ENCODE measurements at regions not wholly inside any gene's neighbourhood (a gene's known extent, or its start where the extent isn't known, plus 50 kb on each side); places are given as distances from the start of the nearest gene placed in this dataset.

DNA sequence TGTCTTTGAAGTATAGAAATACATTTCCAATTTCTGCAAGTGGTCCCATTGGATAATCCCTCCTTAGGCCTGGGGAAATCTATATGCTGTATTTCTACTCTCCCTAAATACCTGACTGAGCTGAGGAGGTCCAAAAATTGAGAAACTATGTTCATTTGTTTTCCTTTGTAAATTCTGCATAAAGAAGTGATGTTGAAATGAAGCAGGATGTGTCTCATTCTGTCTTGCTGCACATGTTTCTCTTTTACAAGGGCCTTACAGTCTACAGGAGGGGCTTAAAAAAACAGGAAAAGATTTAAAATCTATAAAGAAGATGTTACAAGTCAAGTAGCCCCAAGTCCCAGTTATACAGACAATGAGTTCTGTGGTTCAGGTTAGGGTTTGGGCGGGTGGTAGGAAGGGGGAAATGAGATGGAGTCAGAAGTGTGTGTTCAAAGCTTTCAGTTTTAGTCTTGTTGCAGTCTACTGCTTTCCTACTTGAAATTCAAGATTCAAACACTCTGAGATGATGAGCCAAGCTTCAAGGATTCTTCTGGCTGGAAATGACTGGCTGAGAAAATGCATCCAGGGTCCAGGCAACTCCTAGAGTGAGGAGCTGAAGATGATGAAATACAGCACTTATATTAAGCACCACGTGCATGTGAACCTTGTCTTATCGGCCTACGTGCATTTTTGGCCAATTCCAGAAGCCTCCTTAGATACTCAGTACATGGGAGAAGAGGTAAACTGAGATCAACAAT, 146.3 kb upstream of the CELF4 start:
- no peak for DNase-seq (ENCODE audit: low spot score)

DNA sequence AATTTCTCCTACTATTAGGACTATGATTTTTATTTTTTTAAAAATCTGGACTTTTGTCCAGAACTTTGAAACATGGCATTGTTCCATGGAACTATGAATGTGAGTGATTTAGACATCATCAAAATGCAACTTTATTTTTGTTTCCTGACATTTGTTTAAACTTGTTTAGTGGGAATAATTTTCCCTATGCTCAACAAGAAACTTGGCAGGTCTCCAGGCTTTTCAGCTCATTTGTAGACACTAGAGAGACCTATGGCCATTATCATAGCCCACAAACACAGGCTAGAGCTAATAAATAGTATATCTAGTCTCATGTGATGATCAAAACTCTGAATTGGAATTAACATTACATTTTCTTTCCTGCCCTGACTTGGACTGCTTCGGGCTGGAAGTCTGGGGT, 145.1 kb upstream of the CELF4 start:
- DNase-seq (ENCODE audit: low spot score): no peak

DNA sequence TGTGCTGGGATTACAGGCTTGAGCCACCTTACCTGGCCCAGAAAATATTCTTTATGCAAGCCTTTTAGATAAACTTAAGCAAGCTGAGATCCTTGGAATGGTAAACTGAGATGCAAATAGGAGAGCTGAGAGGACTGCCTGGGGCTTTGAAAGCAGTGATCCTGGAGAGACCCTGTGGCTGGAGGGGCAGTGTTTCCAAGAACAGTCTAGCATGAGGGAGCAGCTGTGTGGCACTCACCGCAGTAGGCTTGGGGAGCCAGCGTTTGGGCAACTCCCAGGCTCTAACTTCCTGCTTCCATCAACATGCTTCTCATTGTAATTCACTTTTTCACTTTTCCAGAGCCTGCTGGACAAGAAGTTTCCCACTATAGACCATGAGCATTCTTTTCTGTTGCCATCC, 144.1 kb upstream of the CELF4 start:
- DNase-seq (ENCODE audit: low spot score): no peak

DNA sequence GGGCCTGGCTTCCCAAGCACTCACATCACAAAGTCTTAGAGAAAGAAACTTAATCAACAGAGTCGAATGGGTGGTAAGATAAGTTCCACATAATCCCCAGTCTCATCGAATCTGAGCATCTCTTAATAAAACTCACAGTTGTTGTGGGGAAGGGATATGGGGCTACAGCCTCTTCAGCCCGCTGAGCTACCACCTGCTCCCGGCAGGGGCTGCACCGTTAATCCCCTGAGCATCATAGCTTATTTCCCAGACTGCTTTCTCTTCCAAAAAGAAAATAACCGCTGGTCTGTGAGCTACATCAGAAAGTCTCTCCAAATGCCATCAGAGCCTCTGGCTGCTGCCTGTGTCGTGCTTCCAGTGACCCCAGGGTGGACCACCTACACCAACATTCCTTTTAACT, 139.4 kb upstream of the CELF4 start:
- no peak for DNase-seq (ENCODE audit: low spot score)

DNA sequence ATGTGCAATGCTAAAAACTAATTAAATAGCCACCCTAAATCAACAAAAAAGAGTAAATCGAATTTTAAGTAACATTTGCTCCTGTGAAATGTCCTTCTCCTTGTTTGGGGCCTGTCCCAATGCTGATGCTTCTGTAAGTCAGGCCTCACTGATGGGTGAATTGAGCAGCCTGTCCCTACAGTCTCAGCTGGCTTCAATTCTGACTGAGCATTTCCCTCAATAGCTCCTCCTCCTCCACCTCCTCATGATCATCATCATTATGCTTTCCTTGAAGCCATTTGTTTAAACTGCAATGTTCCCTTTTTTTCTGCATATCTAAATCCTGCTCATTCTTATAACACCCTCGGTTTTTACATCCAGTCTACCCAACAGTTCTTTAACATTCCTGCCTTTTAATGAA, 137.2 kb upstream of the CELF4 start:
- DNase-seq (ENCODE audit: low spot score): no peak

DNA sequence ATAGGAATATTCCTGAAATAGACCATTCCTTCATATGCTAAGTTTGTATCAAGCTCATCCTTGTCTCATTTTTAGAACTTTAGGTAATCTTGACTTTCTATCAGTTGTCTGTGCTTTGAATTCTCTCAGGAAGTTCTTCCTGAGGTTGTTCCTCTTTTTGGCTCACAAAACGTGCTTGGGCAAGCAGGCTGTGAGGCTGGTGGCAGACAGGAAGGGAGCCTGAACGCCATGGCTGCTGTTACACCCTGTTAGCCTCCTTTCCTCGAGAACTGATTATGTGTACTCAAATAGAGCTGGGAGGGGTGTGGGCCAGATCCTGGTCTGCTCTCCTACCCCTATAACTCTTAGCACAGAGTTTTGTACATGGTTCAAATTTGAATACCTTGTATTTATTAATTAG, 136.4 kb upstream of the CELF4 start:
- DNase-seq (ENCODE audit: low spot score): no peak

DNA sequence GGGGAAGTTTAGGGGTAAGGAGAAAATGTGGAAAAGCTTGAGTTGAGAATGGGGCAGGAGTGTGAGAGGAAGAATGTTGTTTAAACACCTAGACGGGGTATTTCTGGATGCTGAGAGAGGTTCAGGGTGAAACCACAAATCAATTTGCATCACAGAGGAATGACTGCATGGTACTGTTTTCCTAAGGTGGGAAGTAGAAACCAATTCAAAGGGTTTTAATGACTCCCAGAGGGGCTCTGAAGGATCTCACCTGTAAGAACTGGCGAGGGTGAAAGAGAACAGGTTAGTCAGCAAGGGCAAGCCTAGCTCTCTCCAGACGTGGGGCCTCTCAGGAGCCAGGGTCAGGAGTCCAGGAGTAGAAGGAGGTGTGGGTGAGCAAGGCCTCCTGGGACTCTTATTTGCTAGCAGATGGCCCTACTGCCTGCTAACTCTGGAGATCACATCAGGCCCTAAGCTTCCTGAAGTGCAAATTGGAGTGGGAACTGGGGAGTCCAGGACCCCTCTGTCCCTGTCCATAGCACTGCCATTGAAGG, 133.0 kb upstream of the CELF4 start:
- no peak for DNase-seq (ENCODE audit: low spot score)

DNA sequence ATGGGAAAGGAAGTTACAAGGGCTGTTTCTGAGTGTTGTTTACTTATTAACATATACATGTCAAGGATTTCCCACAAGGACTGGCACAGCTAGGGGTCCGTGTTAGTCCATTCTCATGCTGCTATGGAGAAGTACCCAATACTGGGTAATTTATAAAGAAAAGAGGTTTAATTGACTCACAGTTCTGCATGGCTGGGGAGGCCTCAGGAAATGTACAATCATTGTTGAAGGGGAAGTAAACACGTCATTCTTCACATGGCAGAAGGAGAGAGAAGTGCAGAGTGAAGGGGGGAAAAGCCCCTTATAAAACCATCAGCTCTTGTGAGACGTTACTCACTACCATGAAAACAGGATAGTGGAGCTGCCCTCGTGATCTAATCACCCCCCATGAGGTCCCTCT, 128.9 kb upstream of the CELF4 start:
- DNase-seq (ENCODE audit: low spot score): no peak

DNA sequence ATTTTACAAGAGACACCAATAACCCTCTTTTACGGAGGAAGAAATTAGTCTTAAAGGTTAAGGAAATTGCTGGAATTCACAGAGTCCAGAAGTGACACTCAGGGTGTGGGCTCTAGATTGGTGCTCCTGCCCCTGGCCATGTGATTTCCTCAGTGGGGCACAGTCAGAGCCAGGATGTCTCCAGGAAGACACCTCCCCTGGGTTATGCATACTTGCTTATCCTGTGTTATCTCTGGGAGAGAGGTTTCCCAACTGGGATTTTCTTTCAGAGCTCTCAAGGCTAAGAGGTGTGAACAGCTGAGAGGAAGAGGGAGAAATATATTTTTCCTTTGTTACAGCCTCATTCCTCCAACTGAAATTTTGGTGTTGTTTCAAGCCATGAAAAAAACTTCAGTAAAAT, 125.6 kb upstream of the CELF4 start:
- DNase-seq (ENCODE audit: low spot score): no peak

DNA sequence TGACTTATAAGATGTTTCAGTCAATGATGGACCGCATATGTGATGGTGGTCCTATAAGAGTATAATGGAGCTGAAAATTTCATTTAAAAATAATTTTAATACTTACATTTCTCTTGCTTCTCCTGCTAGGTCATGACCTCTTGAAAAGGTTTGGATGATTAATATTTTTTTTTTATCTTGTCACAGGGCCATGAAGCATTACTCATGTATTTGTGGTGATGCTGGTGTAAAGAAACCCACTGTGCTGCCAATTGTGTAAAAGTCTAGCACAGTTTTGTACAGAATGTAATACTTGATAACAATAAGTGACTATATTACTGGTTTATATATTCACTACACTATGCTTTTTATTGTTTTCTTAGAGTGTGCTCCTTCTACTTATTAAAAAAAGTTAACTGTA, 124.2 kb upstream of the CELF4 start:
- no peak for DNase-seq (ENCODE audit: low spot score)

DNA sequence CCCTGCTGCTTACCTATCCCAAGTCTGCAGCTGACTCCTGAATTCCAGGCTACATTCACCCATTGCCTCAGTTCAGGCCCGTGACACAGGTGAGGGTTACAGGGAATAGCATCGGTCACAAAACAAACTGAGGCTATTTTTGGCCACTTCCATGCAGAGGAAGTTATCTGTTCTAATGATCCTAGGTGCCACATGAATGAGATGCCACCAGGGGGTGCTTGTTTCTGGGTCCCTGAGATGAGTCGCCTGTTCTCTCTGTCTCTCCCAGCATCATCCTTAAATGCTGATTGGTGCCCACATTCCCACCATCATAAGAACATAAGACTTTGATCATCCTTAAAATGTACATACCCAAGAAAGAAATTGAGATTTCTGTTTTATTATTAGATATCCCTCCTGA, 119.0 kb upstream of the CELF4 start:
- no peak for DNase-seq (ENCODE audit: low spot score)

DNA sequence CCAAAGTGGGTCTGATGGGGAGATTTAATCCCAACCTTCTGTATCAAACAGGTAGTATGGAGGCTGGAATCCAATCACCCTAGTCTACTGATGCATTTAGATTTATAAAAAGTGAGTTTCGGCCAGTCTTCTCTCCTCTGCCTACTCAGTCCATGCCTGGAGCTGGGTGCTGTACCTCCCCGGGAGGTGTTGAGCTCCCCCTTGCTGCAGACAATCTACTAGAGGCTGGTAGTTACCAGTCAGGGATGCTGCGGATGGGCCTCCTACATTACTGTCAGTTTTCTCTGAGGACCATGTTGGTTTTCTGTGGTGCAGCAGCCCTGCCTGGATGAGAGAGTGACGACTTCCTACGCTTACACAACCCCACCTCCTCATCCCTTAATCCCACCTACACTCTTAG, 118.6 kb upstream of the CELF4 start:
- DNase-seq (ENCODE audit: low spot score): no peak

DNA sequence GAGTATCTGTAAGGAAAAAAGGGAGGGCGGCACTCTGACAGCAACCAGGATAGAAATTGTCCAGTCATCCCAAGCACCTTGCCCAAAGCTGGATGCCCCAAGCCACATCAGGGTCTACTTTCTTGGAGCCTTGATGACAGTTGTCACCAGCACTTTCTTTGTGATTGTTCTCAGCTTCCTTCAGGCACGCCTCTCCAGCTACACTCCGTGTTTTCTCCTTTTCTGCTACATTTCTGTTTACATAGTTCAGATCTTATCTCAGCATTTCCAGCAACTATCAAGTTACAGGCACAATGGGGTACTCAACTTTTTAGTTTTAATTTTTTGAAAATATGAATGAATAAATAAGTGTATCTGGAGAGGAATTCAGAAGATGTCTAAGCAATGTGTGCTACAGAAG, 115.3 kb upstream of the CELF4 start:
- DNase-seq (ENCODE audit: low spot score): no peak

DNA sequence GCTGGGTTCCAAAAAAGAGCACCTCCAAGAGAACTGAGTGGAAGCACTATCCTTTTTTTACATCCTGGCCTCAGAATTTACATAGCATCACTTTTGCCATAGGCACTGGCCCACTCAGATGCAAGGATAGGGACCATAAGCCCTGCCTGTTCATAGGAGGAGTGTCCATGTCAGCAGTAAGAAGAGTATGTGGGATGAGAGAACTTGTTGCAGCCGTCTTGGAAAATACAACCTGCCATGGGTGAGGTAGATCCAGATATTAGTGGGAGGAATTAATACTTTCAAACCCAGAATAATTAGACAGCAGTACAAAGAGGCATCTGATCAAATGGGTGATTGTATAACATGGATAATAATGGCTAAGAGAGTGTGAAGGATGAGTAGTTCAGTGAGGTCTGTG, 110.7 kb upstream of the CELF4 start:
- DNase-seq (ENCODE audit: low spot score): no peak

DNA sequence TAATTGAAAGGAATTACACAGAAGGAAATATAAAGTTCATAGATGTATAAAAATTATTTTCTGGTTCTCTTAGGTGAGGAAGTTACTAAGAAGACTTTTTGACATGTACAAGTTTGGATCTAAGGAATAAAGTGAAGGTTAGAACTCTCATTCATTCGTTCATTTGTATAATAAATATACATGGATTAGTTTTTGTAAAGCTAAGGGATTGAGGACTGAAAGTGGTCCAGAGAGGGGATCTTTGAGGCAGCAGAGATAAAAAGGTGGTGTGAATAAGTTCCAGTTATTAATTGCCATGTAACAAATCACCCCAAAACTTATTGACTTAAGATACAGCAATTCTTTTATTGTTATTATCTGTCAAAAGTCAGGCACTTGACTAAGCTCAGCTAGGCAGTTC, 110.1 kb upstream of the CELF4 start:
- DNase-seq (ENCODE audit: low spot score): no peak

DNA sequence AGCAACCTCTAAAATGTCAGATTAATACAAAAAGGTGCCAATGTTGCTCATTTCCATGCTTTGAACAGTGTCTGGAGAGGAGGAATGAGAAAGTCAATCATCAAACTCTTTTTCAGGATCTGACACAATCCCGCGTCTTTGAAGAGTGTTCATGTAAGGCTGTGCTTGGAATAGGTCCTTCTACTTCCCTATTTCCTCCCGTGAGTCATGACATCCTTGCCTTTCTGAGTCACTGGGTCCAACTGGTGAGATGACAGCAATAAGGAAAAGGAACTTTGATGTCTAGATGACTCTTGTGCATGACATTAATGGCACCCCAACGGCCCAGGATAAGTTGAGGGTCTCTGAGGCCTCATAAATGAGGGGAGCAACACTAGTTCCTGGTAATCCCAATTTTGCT, 109.0 kb upstream of the CELF4 start:
- no peak for DNase-seq (ENCODE audit: low spot score)

DNA sequence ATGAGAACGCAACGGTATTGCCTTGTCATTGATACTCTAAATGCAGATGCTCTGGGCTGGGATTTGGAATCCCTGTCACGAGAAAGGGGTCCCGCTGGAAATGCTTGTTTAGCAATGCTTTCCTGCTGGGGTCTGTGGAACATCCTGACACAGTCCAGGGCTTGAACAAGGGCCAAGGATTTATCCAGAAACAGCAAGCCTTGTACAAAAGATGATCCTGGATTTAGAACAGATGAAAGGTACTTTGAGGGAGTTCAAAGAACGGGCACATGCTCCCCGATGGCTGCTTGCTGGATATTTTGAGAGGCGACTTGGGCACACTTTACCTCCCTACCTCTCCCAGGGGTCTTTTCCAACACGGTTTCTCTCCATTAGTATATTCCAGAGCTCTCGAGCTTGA, 108.1 kb upstream of the CELF4 start:
- DNase-seq (ENCODE audit: low spot score): no peak

DNA sequence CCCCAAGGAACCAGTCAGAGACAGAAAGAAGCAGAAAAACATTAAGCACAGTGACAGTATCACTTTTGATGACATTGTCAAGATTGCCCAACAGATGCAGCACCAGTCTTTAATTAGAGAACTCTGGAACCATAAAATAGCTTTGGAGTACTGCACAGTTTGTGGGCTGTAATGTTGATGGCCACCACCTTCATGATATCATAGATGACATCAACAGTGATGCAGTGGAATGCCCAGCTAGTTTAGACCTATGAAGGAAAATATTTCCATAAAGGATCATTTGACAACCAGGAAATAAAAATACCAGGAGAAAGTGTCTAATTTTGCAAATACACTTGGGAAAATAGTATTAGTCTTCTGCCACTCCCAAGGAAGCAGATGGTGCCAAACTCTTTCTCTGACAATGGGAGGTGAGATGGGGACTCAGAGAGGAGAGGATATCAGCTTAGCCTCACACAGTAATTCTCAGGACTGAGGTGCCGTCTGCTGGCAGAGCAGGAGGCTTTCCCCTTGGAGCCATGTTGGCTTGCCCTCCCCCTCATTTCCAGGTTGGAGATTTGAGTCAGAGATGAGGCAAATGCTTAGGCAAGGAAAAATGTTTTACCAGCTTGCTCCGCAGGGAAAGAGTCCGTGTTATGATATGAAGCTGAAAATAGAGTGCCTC, 107.5 kb upstream of the CELF4 start:
- DNase-seq (ENCODE audit: low spot score): no peak

DNA sequence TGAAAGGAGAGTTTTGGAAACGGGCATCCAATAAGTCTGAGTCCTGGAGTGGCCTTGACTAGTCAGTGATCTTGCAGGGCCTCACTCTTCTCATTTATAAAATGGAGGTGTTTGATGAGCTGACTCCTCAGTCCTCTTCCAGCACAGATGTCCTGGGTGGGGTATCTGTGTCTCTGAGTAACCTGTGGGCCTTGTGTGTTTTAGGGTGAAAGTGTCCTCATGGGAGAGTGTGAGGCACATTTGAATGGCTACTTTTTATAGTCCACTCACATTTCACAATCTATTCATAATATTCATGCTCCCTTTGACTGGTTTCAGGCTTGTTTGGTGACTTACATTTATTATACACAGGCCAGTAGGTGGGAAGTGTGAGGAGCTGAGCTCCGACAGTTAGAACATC, 106.4 kb upstream of the CELF4 start:
- DNase-seq (ENCODE audit: low spot score): no peak

DNA sequence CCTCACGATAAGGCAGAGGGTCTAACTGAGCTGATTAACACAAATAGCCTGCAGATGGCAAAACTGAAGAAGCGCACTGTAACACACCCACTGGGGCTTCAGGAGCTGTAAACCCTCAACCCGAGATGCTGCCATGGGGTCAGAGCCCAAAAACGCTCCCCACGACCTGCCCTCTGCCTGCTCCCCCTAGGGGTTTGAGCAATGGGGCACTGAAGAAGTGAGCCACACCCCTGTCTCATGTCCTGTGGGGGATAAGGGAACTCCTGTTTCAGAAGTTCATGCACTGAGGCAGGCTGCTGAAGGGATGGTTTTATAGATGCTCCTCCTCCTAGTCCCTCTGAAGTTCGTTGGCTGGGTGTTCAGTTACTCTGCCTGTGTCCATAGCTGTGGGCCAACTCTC, 105.9 kb upstream of the CELF4 start:
- DNase-seq (ENCODE audit: low spot score): no peak

DNA sequence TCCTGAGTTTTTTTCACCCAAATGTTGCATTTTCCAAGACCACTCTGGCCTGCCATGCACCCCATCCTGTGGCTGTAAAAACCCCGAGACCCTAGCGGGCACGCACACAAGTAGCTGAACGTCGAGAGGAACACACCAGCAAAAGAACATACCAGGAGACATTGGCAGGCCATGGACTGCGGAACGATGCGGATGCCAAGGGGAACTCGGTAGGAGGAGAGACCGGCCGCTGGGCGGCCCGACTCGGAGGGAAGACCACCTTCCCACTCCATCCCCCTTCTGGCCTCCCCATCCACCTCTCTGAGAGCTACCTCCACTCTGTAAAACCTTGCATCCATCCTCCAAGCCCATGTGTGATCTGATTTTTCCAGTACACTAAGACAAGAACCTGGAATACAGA, 105.5 kb upstream of the CELF4 start:
- no peak for DNase-seq (ENCODE audit: low spot score)

DNA sequence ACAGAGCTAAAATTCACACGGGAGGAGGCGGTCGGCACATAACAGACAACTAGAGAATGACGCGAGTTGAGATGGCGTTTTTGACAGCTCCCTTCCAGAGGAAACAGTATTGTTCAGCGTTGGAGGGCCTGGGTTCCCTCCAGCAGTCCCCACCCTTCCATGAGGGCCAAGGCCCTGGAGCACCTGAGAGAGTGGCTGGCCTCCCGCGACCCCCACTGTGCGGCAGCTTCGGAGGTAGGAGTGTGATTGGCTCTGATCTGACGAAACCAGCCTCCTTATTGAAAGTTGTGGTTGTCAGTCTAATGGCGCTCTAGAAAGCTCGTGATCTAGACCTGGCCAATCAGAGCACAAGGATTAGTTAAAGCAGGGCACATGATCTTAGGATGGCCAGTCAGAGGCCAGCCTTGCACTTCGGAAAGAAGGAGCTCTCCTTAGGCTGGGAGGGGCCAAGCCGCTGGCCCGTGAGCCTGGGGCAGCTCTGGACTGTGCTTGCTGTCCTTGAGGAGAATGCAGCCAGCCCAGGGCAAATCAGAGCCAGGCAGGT, 104.5 kb upstream of the CELF4 start:
- peak; percentile 38 for DNase-seq (ENCODE audit: low spot score)

DNA sequence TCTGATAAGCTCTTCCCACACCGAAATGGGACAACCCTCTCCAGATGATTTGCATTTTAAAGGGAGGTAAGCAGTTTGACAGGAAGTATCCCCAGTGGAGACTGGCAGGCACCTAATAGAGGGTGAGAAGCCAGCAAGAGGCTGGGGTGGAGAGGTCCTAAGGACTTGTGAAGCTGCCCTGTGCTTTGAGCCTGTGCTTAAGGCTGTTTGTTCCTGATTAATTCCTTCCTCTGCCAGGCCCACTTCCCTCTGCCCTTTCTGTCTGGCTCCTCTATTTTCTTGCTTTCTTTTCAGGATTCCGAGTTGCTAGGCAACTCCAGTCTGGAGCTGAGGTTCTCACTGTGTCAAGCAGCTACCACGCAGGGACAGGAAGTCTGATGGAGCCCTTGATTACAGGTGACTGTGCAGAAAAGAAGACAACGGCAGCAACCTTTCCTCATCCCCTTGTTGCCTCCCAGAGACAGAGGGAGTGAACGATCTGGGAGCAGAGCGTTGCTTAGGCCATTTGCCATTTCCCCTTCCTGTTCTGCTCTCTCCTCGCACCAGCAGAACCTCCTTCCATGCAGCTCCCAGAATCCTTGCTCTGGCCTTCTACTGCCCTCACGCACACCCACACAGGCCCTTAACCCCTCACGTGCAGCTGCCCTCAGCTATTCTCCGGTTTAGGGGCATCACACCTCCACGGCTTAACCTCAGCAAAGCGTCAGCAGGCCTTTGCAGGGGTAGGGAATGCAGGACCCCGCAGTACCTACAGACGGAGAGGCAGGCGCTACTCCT, 103.6 kb upstream of the CELF4 start:
- DNase-seq (ENCODE audit: low spot score): no peak
